PC-9 (cell line): ENCODE measurements at regions not wholly inside any gene's neighbourhood (a gene's known extent, or its start where the extent isn't known, plus 50 kb on each side); places are given as distances from the start of the nearest gene placed in this dataset.

Source experiments
- BruUV-seq: library from RNA; stranded (reverse); fragments of 400-500 nt; replicated peaks from 2 replicates; lab custom pipeline; 2021; lab: Mats Ljungman, UMichigan
- CTCF ChIA-PET: fragments of 300-600 bp; sonication (Branson Sonifier 250); formaldehyde crosslinking; loops from one replicate; lab custom pipeline; 2022; ENCODE audit warnings: antibody characterized with exemption; lab: Charles Lee
- POLR2A ChIA-PET: fragments of 300-600 bp; sonication (Branson Sonifier 250); formaldehyde crosslinking; loops from one replicate; lab custom pipeline; 2022; ENCODE audit warnings: antibody characterized with exemption; ENCODE audit not compliant: unreplicated experiment; lab: Charles Lee
- DNase-seq, 2 experiments: peaks; one replicate each; pipeline versions ENCODE4 v3.0.0 to v3.0.0-alpha.2; 2015 to 2022; ENCODE audit warnings: mixed read lengths in 1 of 2
- H2AFZ ChIP-seq: fragments of 200-600 bp; sonication (generic); 2 replicates; pipeline ENCODE4 v1.8.1; 2017; ENCODE audit warnings: antibody characterized with exemption
- H3F3A ChIP-seq: fragments of 200-600 bp; sonication (generic); 2 replicates; pipeline ENCODE4 v1.8.1; 2017; ENCODE audit warnings: antibody characterized with exemption, mild to moderate bottlenecking, low read depth; ENCODE audit not compliant: insufficient read depth
- H3K27ac ChIP-seq: fragments of 200-600 bp; sonication (generic); 2 replicates; pipeline ENCODE4 v1.6.1; 2016; ENCODE audit warnings: mixed run types
- H3K27me3 ChIP-seq: fragments of 200-600 bp; sonication (generic); 2 replicates; pipeline ENCODE4 v1.6.1; 2016; ENCODE audit warnings: low read depth, mixed run types; ENCODE audit not compliant: insufficient read depth
- H3K36me3 ChIP-seq: fragments of 200-600 bp; sonication (generic); 2 replicates; pipeline ENCODE4 v1.6.1; 2016; ENCODE audit warnings: low read depth, mixed run types
- H3K4me1 ChIP-seq: fragments of 200-600 bp; sonication (generic); replicated peaks from 2 replicates; pipeline ENCODE4 v1.6.1; 2016; ENCODE audit warnings: mixed run types; ENCODE audit not compliant: insufficient read depth
- H3K4me2 ChIP-seq: fragments of 200-600 bp; sonication (generic); 2 replicates; pipeline ENCODE4 v1.6.1; 2017; ENCODE audit warnings: mixed run types
- H3K4me3 ChIP-seq: fragments of 200-600 bp; sonication (generic); 2 replicates; pipeline ENCODE4 v1.6.1; 2016; ENCODE audit warnings: mixed run types
- H3K79me2 ChIP-seq: fragments of 200-600 bp; sonication (generic); 2 replicates; pipeline ENCODE4 v1.6.1; 2017; ENCODE audit warnings: low read depth, mixed run types
- H3K9me2 ChIP-seq: fragments of 200-600 bp; sonication (generic); 2 replicates; pipeline ENCODE4 v1.8.1; 2017; ENCODE audit warnings: mild to moderate bottlenecking; ENCODE audit not compliant: insufficient read depth
- H3K9me3 ChIP-seq: fragments of 200-600 bp; sonication (generic); 2 replicates; pipeline ENCODE4 v1.8.1; 2016; ENCODE audit warnings: low read depth; ENCODE audit not compliant: insufficient read depth
- H4K20me1 ChIP-seq: fragments of 200-600 bp; sonication (generic); 2 replicates; pipeline ENCODE4 v1.8.1; 2017; ENCODE audit not compliant: insufficient read depth
- CTCF ChIP-seq: fragments of 200-600 bp; sonication (generic); conservative IDR thresholded peaks from 2 replicates; pipeline ENCODE4 v1.6.1; 2017; ENCODE audit warnings: mixed run types, antibody characterized with exemption, mild to moderate bottlenecking, moderate library complexity
- EZH2 ChIP-seq: fragments of 200-600 bp; sonication (generic); IDR thresholded peaks from 2 replicates; pipeline ENCODE4 v1.8.0; 2017; ENCODE audit warnings: antibody characterized with exemption, low read depth
- intact Hi-C: fragments of 100-400 bp; cut with micrococcal nuclease; formaldehyde crosslinking; loops from one replicate; pipeline ENCODE4 v1.10.0; 2022; ENCODE audit not compliant: unreplicated experiment

- H3K4me1 ChIP-seq = peaks cover 23% of the 10 kb centered on the region
- DNase-seq = peak in 1 of 2 experiments; percentile 48
Observed at GRCh38 chr18:22826726-22827125, 106.4 kb upstream of the RBBP8 start.

GRCh38 chr18:22827216-22827615, 105.9 kb upstream of the RBBP8 start:
- no TSS peak for BruUV-seq
- Histone ChIP-seq H2AFZ (no peak overlapping the region), H3K4me1 (peaks cover 22% of the 10 kb centered on the region), H3K27ac (peak overlapping the region; percentile 51), H3K9me2 (no peaks in the 10 kb centered on the region), H3K4me2 (no peak overlapping the region), H3K79me2 (no peaks in the 10 kb centered on the region), H3K9me3 (no peaks in the 10 kb centered on the region; the same call in 1 of the 2 replicates), H3K4me3 (no peak overlapping the region), H3K27me3 (no peaks in the 10 kb centered on the region), H3F3A (peaks cover 8% of the 10 kb centered on the region; the same call in 1 of the 2 replicates), H4K20me1 (no peaks in the 10 kb centered on the region), H3K36me3 (no peaks in the 10 kb centered on the region)
- TF ChIP-seq CTCF (no peak), EZH2 (no peak)
- intact Hi-C loops = no loop called here
- ChIA-PET CTCF (no interaction called here), POLR2A (no interaction called here)
- no peak for DNase-seq

More at GRCh38 chr18:22826726-22827125, 106.4 kb upstream of the RBBP8 start:
- Histone ChIP-seq H3F3A (peaks cover 8% of the 10 kb centered on the region; the same call in 1 of the 2 replicates), H3K79me2 (no peaks in the 10 kb centered on the region), H3K27ac (peak overlapping the region; percentile 51), H2AFZ (no peak overlapping the region), H3K27me3 (no peaks in the 10 kb centered on the region), H3K9me3 (no peaks in the 10 kb centered on the region; the same call in 1 of the 2 replicates), H3K36me3 (no peaks in the 10 kb centered on the region), H3K4me2 (no peak overlapping the region), H3K9me2 (no peaks in the 10 kb centered on the region), H3K4me3 (no peak overlapping the region), H4K20me1 (no peaks in the 10 kb centered on the region)
- intact Hi-C loops = no loop called here
- POLR2A ChIA-PET = no interaction called here
- CTCF ChIA-PET = no interaction called here
- BruUV-seq = no TSS peak
- no peak for TF ChIP-seq EZH2
- TF ChIP-seq CTCF = no peak

- BruUV-seq = no TSS peak
- CTCF ChIA-PET = interaction anchor here (0.6 kb wide), 1 partner anchor 711 kb away, joined by 3 read pairs; no protein-coding TSS in a partner anchor
- intact Hi-C loops = no loop called here
- Histone ChIP-seq H3F3A (peaks cover 5% of the 10 kb centered on the region; the same call in 1 of the 2 replicates), H3K4me1 (peaks cover 17% of the 10 kb centered on the region), H2AFZ (no peak overlapping the region), H3K9me2 (no peaks in the 10 kb centered on the region), H4K20me1 (no peaks in the 10 kb centered on the region), H3K27ac (peak overlapping the region; percentile 51), H3K79me2 (no peaks in the 10 kb centered on the region), H3K4me3 (no peak overlapping the region), H3K36me3 (no peaks in the 10 kb centered on the region), H3K4me2 (no peak overlapping the region), H3K27me3 (no peaks in the 10 kb centered on the region), H3K9me3 (no peaks in the 10 kb centered on the region; the same call in 1 of the 2 replicates)
- POLR2A ChIA-PET = no interaction called here
- DNase-seq = no peak
- TF ChIP-seq EZH2 (no peak), CTCF (no peak)
Observed at GRCh38 chr18:22827741-22828140, 105.4 kb upstream of the RBBP8 start.
